Stimulated activated CD4-positive, alpha-beta T cell treated with anti-CD3 and anti-CD28 coated beads, Interleukin-15, amount 100 ng/mL, for 48 hours (primary cell): ENCODE measurements at regions not wholly inside any gene's neighbourhood (a gene's known extent, or its start where the extent isn't known, plus 50 kb on each side); places are given as distances from the start of the nearest gene placed in this dataset.

ENCODE experiments used
- DNase-seq, 2 donors: peaks; one replicate each; pipeline ENCODE4 v3.0.0-alpha.2; 2020; ENCODE audit warnings: low read depth in 2 of 2

DNA sequence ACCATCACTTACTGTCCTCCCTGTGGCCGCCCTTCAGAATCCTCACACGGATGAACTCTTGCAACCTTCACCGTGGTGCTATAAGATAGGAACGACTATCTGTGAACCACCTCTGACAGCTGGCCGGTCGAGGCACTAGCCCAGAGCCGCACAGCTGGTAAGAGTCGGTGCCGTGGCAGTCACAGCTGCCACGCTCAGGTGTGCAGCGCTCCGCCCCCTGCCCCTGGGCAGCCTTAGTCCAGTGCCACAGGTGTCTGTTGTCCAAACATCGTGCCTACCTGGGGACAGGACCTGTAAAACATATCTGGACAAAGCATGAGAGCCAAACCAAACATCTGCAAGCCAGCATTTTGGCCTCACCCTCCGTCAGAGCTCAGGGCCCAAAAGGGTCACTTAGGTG lies 55.3 kb upstream of the SALL3 start:
- no peak for DNase-seq

DNA sequence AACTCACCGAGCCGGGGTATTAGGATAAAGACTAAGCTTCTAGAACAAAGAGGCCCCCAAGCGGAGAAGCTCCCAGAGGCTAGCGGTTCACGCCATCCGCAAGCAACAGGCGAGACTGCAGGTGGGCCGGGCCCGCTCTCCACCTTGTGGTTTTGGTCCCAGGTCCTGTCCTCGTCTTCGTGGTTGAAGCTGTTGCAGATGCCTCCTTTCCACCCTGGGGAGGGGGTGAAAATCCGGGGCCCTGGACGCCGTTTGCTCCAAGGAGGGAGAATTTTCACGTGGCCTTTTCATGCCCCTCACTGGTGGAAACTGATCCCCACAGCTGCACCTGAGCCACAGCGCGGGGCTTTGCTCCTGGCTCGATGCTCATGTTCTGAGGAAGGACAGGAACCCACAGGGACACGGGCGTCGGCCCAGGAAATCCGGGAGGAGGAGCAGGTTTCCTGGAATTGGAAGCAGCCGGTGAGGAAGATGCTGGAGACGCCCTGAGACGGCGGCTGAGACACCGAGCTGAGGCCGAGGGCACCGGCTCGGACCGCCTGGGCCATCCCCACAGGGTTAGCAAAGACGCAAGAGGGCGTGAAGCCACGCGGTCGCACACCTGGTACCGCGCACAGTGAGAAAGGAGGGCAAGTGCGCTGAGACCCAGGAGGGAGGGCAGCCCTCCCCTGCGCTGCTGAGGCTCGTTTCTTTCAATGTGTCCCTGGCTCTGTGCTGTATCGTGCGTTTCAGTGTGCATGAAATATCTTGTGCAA lies 54.7 kb upstream of the SALL3 start:
- DNase-seq = no peak

DNA sequence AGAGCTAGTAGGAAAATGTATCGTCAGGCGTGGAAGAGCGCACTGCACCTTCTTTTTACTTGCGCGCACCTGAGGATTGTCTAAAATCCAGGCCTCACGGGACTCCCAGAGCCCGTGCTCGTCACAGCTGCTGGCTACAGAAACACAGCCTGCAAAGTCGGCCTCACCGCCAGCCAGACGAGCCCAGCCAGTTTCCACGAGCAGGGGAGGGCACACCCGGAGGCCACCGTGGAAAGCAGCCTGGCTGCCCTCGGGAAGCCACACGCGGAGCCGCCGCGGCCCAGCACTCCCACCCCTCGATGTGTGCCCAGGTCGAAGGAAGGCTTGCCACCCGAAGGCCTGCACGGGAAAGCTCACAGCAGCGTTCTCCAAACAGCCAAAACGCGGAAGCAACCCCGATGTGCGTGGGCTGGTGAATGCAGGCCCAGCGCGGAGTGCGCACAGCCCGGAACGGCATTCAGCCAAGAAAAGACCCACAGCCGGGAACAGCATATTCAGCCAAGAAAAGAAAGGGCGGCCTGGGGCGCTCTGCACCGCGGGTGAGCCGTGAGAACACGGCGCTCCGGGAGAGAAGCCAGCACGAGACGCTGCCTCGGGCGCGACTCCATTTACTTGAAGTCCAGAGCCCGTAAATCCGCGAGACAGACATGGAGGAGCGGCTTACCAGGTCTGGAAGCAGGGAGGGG lies 53.9 kb upstream of the SALL3 start:
- no peak for DNase-seq

DNA sequence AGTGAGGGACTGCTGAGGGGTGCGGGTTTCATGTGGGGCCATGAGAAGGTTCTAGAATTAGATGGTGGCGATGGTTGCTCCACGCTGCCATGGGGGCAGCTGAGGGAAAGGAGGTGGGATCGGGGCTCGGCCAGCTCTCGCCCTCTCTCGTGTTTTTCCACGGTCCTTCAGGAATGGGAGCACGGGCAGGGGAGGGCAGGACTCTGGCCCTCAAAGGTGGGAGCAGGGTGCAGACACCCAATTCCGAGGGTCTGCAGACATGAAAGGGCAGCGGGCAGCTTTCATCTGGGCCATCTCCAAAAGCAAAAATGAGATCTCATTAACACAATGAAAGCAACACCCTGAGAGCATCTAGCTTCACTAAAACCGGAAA lies 53.4 kb upstream of the SALL3 start:
- DNase-seq = no peak

DNA sequence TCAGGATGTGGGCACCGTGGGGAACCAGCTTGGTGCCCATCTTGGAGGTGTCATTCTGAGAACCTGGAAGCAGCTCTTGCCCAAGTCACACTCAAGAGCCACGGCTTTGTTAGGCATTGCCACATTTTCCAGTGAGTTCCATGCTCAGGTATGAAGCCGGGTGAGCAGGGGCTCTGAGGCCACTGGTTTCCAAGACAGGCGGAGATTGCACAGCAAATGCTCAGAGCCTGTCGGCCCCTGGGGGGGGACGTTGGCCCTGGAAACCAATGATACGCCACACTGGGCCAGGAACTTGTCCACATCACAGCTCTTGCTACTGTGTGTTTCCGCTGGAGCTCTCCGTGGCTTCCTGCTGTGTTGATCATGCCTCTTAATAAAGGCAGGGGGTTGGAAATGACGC lies 52.5 kb upstream of the SALL3 start:
- no peak for DNase-seq

DNA sequence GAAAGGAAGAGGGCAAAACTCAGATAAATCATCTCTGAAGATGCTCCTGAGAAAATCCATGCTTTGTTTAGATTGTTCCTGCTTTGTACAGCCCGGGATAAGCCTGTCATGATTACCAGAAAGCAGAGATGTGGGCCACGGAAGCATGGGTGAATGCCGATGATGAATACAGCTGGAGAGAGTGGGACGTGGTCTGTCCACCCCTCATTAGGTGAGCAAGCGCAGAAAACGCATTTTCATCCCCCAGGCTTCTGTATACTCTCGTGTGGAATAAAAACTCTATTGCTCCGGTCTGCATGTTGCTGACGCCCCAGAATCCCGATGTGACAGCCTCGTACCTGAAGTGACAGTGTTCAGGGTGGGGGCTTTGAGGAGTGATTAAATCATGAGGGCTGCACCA lies 52.0 kb upstream of the SALL3 start:
- no peak for DNase-seq

DNA sequence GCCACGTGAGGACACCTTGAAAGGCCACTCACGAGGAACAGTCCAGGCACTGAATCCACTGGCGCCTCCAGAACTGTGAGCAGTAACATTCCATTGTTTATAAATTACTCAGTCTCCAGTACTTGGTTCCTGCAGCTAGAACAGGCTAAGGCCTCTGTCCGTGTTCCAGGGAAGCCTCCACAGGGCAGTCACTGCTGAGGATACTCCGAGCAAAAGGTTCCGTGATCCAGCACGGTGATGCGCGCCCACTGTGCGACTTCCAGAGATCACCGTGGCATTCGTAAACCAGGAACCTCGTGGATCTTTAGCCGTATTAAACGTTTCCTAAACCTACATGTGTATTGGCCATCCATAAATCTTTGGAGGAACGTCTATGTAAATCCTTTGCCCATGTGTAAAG lies 51.5 kb upstream of the SALL3 start:
- no peak for DNase-seq

DNA sequence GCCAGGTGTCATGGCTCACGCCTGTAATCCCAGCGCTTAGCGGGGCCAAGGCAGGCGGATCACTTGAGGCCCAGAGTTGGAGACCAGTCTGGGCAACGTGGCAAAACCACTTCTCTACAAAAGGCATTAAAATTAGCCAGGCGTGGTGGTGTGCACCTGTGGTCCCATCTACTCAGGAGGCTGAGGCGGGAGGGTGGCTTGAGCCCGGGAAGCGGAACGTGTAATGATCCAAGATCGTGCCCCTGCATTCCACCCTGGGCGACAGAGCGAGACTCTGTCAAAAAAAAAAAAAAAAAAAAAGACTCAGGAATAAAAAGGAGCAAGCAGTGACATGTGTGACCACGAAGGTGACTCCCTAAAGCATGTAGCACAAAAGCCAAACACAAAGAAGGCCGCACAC lies 50.1 kb upstream of the SALL3 start:
- DNase-seq = no peak
